ENCODE measurements at regions not wholly inside any gene's neighbourhood (a gene's known extent, or its start where the extent isn't known, plus 50 kb on each side); places are given as distances from the start of the nearest gene placed in this dataset.
"Not testable (repeated sequence)": the region's sequence is repeated elsewhere in the genome, so short reads cannot be mapped to it uniquely, and the experiment has no call there.

- no peak for DNase-seq (ENCODE audit: low spot score)
Measured at GRCh38 chr2:217585362-217585761, 417.4 kb downstream of the TNS1 start.

DNA sequence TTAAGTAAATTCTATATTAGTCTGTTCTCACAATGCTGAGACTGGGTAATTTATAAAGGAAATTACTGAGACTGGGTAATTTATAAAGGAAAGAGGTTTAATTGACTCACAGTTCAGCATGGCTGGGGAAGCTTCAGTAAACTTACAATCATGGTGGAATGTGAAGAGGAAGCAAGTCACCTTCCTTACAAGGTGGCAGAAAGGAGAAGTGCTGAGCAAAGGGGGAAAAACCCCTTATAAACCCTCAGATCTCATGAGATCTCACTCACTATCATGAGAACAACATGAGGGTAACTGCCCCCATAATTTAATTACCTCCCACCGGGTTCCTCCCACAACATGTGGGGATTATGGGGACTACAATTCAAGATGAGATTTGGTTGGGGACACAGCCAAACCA, 422.4 kb downstream of the TNS1 start:
- not testable (repeated sequence) for DNase-seq (ENCODE audit: low spot score)

GRCh38 chr2:217573571-217573970, 429.2 kb downstream of the TNS1 start:
- DNase-seq (ENCODE audit: low spot score) = no peak

DNA sequence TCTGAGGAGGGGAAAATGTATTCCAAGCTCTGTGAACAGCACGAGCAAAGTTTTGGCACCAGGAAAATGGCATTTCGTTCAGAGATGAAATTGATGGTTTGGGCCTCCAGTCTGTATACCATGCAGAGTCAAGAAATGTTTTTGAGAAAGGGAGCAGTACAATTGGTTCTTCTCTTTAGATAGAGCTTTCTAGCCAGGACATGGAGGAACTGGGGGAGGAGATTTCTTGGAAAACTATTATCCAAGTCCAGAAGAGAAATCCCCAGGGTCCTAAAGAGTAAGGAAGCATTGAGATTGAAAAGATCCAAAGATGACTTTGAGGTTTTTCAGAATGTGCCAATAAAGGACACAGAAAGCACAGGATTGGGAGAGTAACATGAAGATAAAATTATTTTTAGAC, 432.4 kb downstream of the TNS1 start:
- no peak for DNase-seq (ENCODE audit: low spot score)

DNA sequence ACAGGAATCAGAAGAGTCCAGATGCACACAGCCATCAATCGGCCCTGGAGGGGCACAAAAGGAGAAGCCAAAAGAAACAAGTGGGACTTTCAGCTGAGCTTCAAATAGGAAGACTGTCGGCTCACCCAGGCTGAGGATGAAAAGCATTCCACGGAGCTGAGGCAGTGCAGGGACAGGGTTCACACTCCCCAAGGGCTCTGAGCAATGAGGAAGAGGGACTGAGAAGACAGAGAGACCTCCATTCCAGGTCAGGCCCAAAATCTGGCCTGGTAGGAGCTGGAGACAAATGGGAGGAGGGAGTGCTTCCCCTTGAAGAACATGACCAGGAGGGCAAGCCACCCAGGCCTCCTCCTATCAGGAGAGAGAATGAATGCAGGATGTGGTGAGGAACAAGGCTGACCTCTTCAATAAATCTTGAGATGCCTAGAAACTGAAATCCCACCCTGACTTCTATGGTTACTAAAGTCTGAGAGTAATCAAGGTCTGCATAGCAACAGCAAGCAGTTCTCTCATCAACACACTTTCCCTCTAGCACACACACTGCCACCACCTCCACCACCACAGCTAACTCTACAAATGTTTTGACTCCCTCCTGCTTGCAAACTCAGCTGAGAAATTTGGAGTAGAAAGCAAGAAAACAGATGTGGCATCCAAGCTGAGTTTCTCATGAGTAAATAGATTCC, 434.4 kb downstream of the TNS1 start:
- DNase-seq (ENCODE audit: low spot score) = peak; percentile 15

DNA sequence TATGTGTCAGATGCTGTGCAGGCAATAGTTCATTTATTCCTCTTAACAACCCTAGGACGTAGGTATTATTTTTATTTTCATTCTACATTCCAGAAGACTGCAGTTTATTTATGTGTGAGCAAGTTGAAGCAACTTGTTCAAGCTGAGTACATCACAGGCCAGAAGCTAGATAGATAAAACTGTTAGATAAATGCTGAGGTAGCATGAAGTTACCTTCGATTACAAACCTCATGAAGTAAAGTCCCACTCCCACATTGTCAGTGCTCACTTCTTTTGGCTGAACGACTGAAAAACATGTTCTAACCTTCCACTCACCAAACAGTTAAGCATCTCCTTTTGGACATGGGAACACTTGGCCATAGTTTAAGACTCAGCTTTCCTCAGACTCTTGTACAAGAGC, 439.2 kb downstream of the TNS1 start:
- DNase-seq (ENCODE audit: low spot score) = no peak

DNA sequence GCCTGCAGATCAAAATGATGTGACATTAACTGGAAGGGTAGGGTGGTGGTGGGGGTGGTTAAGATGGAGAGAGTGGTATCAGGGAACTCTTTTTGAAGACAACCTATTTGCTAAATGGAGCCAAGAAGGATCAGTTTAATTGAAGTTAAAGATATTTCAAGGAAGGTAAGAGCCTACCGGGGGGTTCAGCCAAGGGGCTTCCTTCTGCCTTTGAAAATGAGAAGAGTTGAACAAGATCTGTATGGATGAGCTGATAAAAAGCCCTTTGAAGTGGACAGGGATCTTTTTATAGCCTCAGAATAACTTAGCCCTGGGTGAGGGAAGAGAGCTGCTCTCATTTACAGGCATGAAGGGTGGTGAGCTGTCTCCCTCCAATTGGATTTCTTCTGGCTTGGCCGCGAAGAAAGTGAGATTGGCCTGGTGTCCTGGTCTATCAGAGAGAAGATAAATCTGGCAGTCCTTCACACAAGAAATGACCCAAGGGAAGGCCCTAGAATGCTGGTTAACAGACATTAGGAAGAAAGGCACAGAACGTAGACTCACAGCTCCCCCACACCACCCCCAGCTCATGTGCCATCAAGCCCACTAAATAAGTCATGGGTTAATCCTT, 439.8 kb downstream of the TNS1 start:
- no peak for DNase-seq (ENCODE audit: low spot score)

DNA sequence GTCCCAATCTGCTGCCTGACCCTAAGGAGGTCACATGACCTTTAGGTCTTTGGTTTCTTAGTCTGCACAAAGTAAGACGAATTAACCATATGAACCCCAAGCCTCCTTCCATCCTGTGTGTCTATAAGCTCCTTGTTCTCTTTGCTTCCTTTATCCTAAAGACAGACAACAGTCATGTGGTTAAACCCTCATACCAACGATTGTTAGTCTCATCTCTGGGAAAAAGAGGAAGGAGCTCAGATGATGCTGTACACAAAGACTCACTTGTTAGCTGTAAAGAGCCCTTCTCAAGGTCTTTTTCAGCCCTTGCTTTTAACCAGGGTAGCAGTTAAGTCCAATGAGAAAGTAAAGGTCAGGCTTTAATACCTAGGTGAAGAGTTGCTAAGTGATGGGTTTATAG, 443.7 kb downstream of the TNS1 start:
- no peak for DNase-seq (ENCODE audit: low spot score)

DNA sequence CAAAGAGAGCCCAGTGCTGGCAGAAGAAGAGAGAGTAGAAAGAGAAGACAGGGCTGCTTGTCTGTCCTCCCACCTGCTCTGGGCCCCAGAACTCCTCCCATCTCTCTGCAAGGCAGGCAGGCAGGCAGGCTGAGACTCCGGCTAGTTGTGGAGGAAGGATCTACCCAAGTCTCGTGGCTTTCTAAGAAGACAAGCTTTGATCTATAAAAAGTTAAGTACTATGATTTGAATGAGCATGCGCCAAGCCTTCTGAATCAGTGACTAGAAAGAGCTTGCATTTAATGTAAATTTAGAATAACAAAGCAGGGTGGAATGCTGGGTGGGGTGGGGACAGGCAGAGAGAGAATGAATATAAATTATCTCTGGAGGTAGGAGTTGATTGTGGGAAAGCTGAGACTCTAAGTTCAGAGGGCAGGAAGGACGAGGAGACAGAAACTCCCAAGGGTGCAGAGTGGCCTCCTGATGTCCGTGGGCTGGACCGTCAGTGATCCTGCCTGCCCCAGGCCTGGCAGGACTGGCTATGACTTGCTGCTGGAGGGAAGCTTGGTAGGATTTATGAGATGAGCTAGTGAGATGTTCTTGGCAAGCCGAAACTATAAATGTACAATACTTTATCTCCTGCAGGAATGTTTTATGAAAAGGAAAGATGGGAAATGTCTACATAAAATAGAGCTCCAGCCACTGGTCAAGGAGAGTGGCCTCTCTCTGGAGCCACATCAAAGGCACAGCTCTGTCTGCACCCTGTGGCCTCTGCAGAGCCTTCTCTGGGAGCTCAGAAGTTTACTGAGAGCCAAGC, 447.5 kb downstream of the TNS1 start:
- no peak for DNase-seq (ENCODE audit: low spot score)

DNA sequence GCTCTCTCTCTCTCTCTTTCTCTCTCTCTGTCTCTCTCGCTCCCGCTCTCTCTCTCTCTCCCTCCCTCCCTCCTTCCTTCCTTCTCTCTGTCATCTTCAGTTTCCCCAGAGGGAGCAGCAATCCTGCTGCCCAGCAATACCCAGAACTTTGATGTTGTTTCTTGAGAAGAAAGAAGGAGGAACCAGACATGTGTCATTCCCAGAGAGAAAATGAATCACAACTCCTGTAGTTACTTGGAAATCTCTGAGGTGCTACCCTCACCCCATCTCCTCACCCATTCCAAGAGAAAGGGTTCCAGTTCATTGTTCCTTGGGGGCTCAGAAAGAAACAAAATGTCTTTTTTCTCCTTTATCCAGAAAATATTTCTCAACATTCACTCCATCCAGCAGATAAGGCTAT, 449.1 kb downstream of the TNS1 start:
- DNase-seq (ENCODE audit: low spot score) = no peak

DNA sequence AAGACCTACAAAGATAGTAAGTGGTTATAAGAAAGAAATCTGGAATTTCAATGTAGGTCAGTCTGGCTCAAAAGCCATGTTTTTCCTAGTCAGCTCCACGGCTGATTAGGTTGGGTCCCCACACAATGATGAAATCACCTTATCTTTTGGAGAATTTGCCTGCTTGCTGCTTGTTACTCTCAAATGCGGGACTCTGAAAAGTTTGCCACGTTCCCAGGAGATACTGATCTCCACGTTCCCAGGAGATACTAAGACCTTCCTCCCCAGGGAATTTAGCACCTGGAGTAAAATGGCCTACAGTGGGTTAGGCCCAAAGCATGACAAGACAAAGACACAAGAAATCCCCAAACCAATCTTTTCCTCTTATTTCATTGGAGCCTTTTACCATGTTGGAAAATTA, 449.6 kb downstream of the TNS1 start:
- DNase-seq (ENCODE audit: low spot score) = no peak

DNA sequence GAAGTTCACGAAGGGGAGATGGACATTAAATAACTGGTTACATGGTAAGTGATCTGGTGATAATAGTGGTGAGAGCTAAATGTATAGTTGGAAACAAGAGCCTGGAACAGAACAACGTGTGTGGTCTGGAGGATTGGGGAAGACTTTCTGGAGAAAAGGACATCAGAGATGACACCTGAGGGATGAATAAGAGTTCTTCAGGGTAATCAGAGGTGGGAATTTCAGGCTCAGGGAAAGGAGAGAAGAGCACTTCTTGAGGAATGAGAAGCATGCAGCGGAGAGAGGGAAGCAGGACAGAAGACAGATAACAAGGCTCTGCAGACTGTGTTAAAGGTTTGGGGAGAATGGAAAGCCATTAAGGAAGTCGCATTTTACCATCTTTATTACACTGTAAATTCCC, 450.7 kb downstream of the TNS1 start:
- no peak for DNase-seq (ENCODE audit: low spot score)

DNA sequence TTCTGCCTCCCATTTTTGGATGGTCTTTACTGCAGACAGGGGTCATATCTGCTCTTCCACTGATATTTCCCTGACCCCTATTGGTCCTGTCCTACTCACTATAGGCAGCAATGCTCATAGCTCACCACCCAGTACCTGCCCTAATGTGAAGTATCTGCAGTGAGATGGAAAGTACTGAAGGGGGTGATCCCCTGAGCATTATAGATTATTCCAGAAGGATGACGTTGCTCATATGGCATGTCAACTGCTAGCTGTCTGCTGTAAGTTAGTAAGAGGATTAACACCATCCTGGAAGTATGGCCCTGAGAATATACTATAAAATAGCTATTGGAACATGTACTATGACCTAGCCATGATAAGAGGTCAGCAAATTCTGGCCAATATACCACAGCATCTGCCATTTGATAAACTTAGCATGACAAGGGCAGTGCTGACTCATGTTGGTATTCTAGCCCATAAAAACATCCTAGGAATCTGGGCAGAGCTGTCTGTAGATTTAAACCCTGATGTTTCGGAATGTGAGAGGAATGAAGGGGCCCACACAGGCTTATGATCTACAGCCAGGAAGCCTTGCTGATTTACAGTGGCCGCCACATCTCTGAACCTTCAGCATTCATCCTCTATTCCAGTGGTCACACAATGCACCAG, 451.4 kb downstream of the TNS1 start:
- peak; percentile 71 for DNase-seq (ENCODE audit: low spot score)

GRCh38 chr2:217539126-217539525, 463.7 kb downstream of the TNS1 start:
- DNase-seq (ENCODE audit: low spot score) = no peak

GRCh38 chr2:217538719-217539118, 464.1 kb downstream of the TNS1 start:
- no peak for DNase-seq (ENCODE audit: low spot score)

GRCh38 chr2:217535957-217536708, 466.7 kb downstream of the TNS1 start:
- no peak for DNase-seq (ENCODE audit: low spot score)

DNA sequence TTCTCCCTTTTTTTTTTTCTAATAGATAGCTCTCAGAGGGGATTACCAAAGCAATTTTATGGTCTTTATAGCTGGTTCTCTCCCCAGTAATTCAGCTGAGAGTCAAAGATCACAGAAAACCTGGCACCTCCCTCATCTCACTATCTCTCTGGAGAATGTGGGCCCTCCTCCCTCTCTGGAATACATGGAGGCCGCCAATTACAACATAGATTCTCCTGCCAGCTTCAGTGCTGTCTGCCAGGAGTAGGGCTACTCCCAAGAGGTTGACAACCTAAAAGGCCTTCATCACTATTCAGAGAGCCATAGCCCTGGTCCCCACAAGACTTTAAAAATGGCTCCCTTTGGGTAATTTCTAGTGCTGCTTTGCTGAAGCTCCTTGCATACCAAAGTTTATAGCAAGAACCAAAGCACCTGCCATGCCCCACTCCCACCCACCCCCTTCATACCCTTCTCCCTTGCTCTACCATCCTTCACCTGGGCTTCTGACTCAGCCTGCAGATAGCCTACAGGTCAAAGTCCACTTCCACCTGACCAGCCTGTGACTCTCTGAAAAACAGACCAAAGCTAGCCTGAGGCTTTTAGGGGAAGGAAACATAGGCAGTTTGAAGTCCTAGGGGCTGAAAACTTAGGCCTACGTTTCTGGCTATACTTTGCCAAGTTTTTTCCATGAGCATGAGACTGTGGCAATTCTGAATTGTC, 472.3 kb downstream of the TNS1 start:
- DNase-seq (ENCODE audit: low spot score) = no peak

- DNase-seq (ENCODE audit: low spot score) = no peak
Measured at GRCh38 chr2:217529271-217529670, 473.5 kb downstream of the TNS1 start.

DNA sequence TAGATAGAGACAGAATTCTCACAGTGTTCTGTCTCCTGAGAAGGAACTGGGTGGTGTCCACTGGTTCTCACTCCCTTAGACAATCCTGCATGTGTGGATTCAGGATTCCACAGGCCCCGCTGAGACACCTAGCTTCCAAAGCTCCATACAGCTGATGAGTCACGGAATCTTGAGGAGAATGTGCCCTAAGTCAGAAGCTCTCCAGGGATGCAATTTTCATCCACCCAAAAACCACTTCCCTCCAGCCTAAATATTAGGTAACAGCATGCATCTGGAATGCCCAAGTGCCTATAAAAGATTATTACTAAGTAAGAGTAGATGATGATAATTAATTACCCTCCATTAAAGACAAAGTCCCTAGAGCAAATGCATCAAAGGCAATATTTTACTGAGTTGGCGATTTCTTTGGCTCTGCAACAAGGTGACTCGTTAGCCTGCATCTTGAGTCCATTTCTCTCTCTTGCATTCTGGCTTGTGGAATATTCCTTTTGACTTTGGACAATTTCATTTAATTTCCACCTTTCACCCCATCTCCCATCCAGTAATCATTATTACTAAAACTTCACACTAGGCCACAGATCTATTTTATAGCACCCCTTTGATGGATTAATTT, 475.1 kb downstream of the TNS1 start:
- DNase-seq (ENCODE audit: low spot score) = no peak

DNA sequence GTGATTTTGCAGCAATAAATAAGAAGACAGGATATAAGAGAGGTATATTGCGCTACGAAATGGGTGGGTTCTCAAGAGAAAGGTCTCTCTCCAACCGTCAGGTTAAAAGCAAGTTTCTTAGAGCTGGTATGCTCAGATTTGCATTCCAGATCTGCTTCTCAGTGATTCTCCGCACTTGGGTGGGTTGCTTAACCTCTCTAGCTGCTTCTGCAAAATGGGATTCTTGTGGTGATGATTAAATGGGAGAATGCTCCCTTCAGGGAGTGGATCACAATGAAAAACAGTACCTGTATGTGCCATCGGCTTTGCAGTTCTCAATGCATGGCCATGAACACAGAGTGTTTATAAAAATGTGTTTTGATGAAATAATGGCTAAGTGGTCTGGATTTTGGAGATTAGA, 477.7 kb downstream of the TNS1 start:
- no peak for DNase-seq (ENCODE audit: low spot score)

DNA sequence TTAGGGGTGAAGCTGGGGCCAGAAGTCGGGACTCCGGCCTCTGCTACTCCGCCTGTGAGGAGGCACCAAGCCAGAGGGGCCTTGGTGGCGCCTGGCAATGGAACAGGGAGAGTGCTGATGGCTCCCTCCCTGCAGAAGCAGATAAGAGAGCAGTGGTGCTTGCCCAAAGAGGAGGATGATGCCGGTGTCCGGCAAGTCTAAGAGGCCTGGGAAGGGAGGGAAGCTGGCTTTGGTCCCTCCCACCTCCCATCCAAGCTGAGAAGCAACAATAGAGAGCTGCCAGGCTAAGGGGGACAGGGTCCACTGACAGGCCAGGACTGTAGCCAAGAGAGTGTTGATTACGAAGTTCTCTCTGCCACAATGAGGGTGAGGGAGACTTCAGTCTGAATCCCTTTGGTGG, 479.5 kb downstream of the TNS1 start:
- no peak for DNase-seq (ENCODE audit: low spot score)

All from AG08396 (cell line).